Astrocyte of the spinal cord (primary cell): ENCODE measurements at regions not wholly inside any gene's neighbourhood (a gene's known extent, or its start where the extent isn't known, plus 50 kb on each side); places are given as distances from the start of the nearest gene placed in this dataset.
"Not testable (repeated sequence)": the region's sequence is repeated elsewhere in the genome, so short reads cannot be mapped to it uniquely, and the experiment has no call there.

Source experiments
- DNase-seq: peaks from one replicate; pipeline ENCODE4 v3.0.0; 2011; ENCODE audit warnings: low read depth, low spot score
- H3K4me3 ChIP-seq: 2 replicates; pipeline ENCODE4 v1.5.1; 2011; ENCODE audit warnings: low read depth, mild to moderate bottlenecking, low read length, moderate library complexity
- CTCF ChIP-seq: IDR thresholded peaks from 2 replicates; pipeline ENCODE4 v1.5.1; 2012; ENCODE audit warnings: low read depth, mild to moderate bottlenecking, low read length, inconsistent platforms
- in situ Hi-C: cut with HindIII; loops from 2 replicates; pipeline ENCODE4 v1.10.0; 2017; ENCODE audit warnings: low sequenced_read_pairs

GRCh38 chr5:42949348-42950115 lies 90.6 kb downstream of the ANXA2R start:
- in situ Hi-C loops = no loop called here
- peak; percentile 42 for TF ChIP-seq CTCF
- DNase-seq = peak; percentile 81
- H3K4me3 ChIP-seq = peak overlapping the region; percentile 16

GRCh38 chr5:42948961-42949347 lies 91.2 kb downstream of the ANXA2R start:
- H3K4me3 ChIP-seq = peak overlapping the region; percentile 16
- no peak for DNase-seq
- TF ChIP-seq CTCF = no peak
- in situ Hi-C loops = no loop called here

- in situ Hi-C loops = no loop called here
Observed at GRCh38 chr5:42944989-42945388, 95.1 kb downstream of the ANXA2R start.

GRCh38 chr5:42943931-42944631 lies 96.0 kb downstream of the ANXA2R start:
- no peak for TF ChIP-seq CTCF
- H3K4me3 ChIP-seq = peak overlapping the region; percentile 41
- in situ Hi-C loops = no loop called here
- DNase-seq = peak; percentile 30

More at GRCh38 chr5:42944989-42945388, 95.1 kb downstream of the ANXA2R start:
- TF ChIP-seq CTCF = no peak
- H3K4me3 ChIP-seq = no peak overlapping the region
- peak; percentile 94 for DNase-seq

GRCh38 chr5:42940853-42941252 lies 99.3 kb downstream of the ANXA2R start:
- TF ChIP-seq CTCF = no peak
- in situ Hi-C loops = no loop called here
- DNase-seq = no peak

DNA sequence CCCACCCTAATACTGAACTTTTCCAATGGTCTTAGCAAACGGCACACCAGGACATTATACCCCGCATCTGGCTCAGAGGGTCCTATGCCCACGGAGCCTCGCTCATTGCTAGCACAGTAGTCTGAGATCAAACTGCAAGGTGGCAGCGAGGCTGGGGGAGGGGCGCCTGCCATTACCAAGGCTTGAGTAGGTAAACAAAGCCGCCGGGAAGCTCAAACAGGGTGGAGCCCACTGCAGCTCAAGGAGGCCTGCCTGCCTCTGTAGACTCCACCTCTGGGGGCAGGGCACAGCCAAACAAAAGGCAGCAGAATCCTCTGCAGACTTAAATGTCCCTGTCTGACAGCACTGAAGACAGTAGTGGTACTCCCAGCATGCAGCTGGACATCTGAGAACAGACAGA lies 108.1 kb downstream of the ANXA2R start:
- H3K4me3 ChIP-seq, in situ Hi-C loops, DNase-seq: not testable (repeated sequence)

More at GRCh38 chr5:42940853-42941252, 99.3 kb downstream of the ANXA2R start:
- H3K4me3 ChIP-seq = no peak overlapping the region

GRCh38 chr5:42931451-42931850 lies 108.7 kb downstream of the ANXA2R start:
- in situ Hi-C loops = not testable (repeated sequence)

More at GRCh38 chr5:42931451-42931850, 108.7 kb downstream of the ANXA2R start:
- H3K4me3 ChIP-seq, DNase-seq: not testable (repeated sequence)
